DMS153 (cell line): ENCODE measurements at regions not wholly inside any gene's neighbourhood (a gene's known extent, or its start where the extent isn't known, plus 50 kb on each side); places are given as distances from the start of the nearest gene placed in this dataset.
"Not testable (repeated sequence)": the region's sequence is repeated elsewhere in the genome, so short reads cannot be mapped to it uniquely, and the experiment has no call there.

Experiments used
- DNase-seq: peaks from one replicate; lab custom pipeline; 2025; lab: John Stamatoyannopoulos, UW

DNA sequence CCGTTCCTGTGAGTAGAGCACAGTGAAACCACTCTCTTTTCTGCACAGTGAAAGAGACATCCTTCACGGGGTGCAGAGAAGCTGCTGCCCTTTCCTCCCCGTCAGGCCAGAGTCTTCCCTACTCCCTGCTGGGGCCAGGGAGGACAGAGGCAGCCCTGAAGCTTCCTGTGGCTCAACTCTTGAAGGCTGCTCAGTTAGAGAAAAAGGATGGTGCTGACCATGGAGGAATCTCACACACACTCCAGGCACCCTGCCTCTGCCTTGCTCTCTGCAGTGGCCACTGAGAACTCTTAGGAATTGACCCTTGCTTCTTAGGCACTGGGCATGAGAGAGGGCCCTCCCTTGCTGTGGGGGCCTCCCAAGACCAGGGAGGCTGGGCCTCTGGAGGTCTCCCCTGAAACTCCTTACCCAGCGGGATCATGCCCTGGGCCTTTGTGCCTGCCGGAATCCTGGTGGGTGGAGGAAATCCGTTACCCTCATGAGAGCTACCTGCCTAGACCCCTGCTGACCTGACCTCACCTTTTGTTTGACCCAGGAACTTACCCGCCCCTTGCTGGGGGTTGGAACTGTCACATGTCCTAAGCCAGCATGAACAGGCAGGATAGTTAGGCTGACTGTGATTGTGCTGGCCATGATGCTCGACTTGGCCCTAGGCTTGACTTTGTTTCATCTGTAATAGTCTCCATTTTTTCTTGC is 65.0 kb upstream of the CD93 start:
- no peak for DNase-seq

DNA sequence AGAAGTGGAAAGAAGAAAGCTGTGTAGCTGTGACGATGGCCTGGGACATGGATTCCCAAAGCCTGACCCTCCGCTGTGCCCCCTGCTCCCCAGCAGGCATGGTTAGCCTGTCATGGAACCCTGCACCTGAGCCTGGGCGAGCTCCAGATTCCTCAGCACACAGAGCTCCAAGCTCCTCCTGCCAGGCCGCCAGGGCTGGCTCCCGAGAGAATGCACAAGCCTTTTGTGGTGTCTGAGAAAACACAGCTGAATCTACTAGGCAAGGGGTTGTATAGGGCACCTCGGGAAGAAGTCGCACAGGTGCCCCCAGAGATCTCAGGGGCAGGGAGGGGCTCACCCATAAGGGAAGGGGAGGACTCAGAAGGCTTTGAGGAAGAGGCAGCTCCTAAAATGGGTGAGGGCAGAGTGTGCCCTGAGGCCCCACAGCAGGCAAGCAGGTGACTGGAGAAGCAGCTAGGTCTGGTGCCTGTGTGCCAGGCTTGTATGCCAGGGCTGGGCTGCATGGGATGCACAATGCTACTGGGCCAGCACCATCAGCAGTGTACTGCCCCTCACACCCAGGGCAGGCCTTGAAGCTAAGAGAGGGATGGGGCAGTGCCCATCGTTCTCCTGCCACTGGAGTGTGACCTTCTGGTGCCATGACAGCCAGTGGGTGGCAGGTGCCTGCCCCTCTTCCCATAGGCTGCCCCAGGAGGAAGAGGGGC is 64.3 kb upstream of the CD93 start:
- no peak for DNase-seq

DNA sequence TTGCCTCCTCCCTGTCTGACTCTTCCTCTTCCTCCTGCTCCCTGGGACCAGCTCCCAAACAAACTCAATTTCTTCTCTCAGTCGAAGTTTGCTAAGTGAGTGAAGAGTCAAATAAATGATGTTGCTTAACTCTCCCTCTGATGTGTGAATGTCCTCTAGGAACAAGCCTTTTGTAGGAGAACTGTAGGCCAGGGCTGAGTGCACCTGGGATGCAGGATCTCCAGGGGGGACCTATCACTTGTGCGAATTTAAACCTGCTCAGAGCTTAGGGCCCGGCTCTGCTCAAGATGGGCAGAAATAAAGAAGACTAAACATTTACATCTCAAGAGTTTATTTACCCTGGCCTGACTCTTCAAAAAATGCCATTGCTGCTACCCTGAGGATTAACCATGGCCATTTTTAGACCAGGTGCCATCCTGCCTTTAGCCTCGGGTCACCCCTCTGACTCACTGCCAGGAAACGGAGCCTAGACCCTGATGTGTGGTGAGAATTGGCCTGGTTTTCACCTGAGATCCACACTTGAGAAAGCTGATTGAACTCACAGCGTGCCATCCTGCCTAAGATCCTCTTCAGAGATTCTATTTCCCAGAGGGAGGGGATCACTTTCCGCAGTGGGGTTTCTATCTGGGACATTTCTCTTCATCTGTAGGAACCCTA is 63.6 kb upstream of the CD93 start:
- no peak for DNase-seq

DNA sequence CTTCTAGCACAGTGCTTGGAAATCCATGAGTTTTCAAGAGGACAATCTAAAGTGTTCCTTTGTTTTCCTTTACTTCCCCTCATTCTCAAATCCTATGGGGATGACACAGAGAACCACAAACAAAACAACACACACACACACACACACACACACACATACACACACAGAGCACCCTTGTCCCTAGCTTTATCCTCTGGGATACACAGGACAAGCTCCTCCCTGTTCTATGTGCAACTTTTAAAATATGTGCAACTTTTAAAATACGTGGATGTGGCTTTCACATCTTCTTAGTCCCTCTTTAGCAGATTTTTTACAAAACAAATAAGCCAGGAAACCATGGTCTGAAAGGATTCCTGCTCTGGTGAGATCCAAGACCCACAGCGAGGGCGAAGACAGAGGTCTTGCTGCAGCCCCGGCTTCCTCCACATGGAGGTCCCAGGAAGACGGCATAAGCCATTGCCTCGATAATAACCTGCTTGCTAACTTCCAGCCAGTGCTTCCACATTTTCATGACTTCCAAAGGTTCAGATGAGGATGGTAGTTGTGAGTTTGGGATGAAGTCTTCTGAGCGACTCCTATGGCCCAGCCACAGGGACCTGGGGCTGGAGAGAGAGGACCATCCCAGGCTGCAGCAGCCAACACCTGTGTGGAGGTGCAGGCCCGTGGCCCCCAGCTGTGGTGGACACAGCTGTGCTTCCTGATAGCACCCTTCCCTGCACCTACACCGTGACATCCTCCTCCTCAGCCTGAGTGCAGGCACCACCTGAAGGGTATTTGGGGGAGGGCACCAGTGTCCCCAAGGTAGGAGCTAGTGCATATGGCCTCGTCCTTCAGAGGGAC is 62.8 kb upstream of the CD93 start:
- DNase-seq = no peak

DNA sequence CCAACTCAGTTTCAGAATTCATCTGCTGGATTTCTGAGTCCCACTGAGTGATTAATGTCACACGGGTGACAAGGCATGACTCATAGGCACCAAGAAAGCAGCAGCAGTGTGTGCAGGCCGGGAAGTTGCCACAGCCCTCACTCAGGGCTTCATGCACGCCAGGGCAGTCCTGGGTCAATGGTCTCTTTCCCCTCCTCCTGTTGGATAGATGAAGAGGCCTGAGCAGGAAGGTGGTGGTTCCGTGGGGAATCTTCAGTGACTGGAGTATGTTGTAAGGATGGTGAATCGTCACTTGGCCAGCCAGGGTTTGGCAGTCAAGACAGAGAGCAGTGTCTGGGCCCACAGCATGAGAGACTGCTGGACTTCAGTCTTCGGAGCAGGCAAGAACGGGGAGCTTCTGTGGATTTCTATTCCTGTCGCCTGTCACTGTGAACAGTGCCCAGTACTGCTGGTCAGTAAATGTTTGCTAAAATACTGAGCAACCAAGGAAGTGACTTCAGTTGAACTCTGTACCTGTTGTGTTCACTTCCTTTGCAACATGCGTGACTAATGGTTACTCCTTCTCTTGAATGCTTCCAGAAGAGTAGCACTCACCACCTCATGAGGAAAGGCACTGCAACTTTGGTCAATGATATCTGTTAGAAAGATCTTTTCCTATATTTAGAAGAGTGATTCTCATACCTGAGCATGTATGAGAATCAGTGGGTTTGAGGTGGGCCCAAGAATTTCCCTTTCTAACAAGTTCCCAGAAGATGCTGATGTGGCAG is 62.0 kb upstream of the CD93 start:
- DNase-seq = no peak

DNA sequence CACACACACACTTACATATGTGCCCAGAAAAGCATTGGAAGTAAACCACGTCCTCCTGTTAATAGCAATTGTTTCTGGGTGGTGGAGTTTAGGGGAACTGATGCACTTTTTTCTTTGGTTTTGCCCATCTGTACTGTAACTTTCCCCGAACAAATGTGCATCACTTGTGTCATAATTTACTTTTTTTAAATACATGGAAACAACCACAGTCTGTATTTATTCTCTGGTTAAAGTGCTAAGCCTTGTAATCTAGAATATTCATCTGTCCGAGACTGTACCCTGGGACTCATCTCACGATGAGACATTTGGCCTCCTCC is 61.5 kb upstream of the CD93 start:
- DNase-seq = no peak

DNA sequence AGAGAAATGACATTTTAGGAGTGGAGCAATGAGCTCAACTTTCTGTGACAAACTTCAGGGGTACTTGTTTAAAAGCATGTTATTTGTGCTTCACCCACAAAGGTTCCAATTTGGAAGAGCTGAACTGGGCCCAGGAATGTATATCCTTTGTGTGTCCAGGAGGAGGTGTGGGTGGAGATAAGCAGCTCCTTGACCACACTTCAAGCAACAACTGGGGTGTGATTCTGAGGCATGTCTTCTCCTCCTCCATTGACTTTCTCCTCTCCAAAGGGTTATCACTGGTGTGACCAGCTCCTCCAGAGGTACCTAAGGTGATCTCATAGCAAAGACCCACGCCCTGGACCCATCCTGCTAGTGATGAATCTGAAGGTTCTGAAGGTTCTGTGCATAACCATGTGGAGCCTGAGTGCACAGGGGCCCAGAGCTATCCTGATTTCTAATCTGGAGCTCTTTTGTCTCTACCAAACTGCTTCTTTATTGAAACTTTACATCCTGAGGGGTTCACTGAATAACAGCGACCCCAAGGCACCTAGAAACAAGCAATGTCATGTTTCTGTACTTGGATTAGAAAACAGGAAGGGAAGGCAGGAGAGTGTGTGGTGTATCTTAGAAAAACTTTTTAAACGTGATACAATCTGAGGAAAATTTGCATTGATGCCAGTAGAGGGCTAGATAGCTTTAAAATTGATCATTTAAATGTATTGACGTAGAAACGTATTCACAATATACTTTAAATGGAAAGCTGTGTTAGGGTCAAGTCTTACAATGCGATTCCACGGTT is 60.9 kb upstream of the CD93 start:
- no peak for DNase-seq

DNA sequence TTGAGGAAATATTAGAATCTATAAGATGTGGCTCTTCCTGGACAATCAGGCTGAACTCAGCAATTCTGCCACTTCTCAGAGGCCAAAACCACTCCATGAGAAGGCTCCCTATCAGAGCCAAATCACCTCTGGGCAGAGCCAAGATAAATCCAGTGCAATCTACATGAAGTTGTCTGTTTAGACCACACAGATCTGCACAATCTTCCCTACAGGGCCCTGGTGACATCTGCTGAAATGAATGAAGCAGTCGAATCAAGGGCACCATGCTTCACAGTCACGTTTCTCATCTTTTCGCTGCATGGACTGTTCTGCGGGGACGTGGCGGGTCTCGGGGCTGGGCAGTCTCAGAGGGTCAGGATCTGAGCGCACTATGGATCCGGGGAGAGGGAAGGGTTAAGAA is 60.1 kb upstream of the CD93 start:
- no peak for DNase-seq

DNA sequence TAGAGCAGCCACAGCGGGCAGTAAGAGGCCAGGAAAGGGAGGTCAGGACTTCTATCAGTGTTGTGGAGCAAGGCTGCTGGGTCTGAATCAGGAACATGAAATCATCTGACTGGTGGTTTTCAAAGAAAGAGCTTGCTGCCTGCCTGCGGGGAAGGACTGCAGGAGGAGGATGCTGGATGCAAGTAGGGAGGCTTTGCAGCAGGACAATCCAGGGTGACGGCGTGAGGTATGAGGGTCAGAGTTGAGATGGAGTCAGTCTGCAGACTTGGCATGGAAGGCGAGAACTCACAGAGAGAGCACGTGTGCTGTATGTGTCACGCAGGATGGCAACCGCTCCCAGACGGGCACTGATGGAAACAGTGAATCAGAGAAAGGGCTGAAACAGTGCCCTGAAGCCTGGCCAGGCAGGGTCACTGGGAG is 59.2 kb upstream of the CD93 start:
- no peak for DNase-seq

DNA sequence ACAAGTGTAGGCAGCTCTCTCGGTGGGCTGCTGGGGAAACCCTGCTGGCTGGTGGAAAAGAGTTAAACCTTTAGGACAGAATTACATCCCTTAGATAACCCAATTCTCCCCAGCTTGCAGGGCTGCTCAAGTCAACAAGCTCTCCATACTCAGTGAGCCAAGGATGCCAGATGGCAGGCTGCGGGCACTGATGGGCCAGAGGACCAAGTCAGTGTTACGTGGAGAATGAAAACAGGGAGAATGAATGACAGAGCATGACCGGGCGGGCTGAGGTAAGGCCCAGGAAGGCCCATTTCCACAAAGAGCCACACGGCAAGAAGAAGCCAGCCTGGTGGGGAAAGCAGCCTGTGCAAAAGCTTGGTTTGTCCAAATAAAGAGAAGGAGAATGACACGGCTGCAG is 58.7 kb upstream of the CD93 start:
- no peak for DNase-seq

DNA sequence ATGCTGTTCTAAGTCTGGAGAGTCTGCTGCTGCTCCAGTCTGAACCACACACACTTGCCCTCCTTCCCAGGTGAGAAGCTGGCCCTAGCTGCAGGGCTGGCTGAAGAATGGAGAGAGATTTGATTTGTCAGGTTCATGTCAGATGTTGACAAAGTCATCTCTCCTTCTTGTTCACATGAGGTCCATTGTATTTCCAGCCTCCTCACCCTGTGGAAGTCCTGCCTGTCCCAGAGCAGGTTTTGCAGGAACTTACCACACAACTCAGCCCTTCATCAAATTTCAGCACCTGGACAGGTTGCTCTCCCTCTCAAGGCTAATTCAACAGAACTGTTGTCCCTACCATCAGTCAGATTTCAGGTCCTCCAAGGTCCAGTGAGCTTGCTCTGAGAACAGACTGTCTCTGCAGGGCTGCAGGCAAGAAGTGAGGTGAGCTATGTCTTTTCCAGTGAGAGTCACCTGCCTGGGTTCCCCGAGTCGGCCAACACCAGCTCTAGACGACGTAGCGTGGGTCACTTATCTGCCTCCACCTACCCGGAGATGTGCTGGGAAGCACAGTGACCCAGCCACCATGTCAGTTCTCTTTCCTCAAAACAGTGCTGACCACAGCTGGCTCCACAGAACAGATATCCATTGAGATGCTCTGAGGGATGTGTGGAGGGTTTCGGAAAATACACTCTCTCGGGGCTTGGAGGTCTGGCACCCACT is 58.0 kb upstream of the CD93 start:
- no peak for DNase-seq

DNA sequence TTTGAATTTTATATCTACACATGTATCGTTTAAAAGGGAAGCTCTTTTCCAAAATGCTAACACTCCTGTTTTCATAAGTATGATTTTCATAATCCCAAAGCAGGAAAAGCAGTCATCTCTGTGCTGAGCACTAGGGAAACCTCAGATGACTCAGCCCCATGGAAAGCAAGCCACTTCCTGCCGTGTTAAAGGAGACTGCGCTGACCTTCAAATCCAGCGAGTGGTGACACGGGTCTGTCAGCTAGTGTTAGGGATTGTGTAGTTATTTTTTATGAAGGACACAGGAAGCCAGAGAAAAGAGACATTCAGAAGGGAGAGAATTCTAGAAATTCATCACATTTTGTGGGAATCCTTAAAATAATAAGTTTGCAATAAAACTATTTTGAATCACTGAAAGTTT is 57.0 kb upstream of the CD93 start:
- peak; percentile 60 for DNase-seq

DNA sequence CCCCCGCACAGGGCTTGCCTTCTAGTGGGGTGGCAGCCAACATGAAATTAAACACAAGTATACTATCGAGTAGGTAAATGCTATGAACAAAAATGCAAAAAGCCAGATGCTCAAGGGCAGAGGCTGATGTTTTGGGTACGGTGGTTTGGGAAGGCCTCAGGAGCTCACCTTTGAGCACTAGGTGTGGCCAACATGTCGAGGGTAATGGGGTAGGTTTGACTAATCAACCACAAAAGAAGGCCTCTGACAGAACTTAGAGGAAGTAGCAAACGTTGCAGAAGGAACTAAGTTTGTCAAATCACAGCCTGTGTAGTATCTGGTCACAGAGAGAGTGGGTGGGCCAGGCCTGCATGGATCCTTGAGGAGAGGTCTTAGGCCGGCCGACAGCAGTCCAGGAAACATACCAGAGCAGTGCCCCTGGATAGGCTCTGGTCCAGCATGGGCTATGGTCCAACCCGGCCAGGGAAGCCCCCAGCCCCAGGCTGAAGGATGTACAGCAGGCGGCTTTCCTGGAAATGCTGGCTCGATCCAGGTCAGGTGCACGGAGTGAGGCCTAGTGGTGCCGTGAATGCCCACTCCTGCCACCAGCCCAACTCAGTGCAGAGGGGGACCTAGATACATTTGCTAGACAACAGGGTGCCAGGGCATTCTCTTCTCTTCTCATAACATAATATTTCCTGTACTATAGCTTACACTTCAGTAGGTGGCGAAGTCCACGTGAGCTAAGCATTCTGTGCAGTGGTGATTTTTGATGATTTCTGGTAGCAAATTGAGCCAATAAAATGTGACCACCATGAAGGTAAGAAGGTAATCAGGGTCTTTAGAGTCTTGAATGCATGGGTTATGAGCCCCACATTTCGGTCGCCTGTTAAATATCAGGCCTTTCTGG is 56.3 kb upstream of the CD93 start:
- DNase-seq = no peak

DNA sequence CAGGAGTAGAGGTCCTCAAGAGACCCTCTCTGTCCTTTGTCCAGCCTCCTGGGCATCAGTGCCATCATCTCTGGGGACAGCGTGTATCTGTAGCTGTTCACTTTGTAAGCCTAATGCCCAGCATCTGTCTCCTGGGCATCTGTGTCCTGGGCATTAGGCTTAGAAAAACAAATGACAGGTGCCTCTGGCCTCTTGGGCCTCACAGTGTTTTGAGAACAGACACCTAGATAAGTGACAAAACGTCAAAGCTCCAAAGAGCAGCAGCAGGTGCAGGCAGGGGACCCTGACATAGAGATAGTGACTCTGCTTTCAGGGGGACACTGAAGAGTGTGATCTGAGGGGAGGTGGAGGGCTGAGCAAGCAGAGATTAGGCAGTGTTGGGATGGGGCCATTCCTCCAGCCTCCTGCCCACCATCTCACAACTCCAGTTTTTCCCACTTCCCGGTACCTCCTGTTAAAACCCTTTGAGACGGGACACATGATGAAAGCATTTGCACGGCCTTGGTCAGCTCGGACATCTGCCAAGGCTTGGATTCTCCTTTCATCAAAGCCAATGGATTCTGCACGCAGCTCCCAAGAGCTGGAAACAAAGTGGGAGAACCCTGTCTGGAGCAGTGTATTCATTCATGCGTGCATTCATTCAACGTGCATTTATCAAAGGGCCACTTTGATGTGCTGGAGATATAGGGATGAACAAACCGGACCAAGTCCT is 55.5 kb upstream of the CD93 start:
- DNase-seq = no peak

DNA sequence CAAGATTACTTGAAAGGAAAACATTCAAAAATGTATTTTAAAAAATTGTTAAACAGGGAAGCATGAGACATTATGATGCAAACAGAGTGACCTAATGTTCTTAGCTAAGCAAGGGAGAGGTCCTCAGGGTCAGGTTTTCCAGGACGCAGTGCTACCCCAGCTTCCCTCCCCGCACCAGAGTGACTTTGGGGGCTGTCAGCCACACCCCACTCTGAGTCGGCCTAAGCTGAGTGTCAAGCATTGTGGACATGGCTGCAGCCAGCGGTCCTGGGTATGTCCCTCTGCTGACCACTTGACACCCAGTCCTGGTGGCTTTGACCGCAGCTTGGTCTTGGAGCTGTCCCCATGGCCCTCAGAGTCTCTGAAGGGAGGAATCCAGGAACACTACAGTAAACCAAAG is 54.9 kb upstream of the CD93 start:
- DNase-seq = no peak

DNA sequence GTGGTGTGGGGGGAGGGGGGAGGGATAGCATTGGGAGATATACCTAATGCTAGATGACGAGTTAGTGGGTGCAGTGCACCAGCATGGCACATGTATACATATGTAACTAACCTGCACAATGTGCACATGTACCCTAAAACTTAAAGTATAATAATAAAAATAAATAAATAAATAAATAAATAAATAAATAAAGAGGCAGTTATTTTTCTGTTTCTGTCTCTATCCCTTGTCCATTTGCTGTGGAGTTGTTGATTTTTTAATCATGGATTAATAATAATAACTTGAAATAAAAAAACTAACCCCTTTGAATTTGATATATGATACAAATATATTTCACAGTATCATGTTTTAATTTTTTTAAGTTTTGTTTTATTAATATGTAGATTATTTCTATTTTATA is 53.9 kb upstream of the CD93 start:
- not testable (repeated sequence) for DNase-seq

DNA sequence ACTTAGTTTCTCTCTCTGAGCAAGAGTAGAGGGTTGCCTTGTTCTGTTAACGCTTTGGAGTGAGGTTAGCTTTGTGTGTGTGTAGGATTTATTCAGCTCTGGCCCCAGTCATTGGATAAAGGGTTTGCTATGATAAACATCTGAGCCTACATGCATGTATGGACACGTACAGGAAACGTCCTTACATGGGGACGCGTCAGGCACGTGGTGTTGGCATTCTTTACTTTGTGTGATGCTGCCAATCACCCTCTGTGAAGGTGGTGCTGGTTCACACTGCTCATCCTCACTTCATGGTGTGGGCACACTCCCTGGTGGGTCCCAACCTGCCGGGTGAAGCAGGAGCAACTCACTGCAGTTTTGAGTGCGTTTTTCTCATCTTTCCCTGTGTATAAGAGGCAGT is 53.4 kb upstream of the CD93 start:
- peak; percentile 95 for DNase-seq

DNA sequence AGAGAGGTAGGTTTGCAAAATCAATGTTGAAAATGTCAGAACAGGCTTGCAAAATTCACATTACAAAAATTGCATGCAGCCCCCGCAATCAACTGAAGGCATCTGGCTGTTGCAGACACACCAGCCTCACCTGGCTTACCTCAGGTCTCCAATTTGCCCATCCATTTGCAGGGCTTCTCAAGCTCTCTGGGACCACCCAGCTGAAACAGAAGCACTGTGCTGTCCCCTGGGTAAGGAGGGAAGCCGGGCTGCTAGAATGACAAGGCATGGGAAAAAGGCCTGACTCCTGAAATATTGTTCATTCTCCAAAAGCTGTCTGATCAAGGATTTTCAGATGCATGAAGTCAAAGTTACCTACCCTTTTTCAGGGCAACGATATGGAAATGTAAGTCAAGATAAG is 52.6 kb upstream of the CD93 start:
- DNase-seq = no peak

DNA sequence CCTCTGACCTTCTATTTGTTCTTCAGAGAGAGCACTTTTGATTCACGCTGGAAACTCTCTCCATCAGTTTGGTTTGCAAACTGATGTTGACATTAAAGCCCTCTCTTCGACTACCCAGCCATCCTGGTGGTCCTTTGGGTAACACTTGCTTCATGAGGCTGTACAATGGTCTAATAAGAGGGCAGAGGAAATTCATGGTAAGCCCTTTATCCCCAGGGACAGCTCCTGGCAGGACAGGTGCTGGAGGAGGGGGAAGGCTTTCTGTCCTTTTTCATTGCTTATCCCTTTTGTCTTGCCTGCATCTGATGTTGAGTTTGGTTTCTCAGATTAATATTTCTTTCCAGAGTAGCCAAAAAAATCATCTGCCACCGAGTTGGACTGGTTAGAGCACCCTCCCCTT is 52.1 kb upstream of the CD93 start:
- no peak for DNase-seq
